K562 (cell line): ENCODE measurements at regions not wholly inside any gene's neighbourhood (a gene's known extent, or its start where the extent isn't known, plus 50 kb on each side); places are given as distances from the start of the nearest gene placed in this dataset.

ENCODE experiments used
- ATAC-seq: fragments of 200-7000 bp; cut with Tn5 transposase; 3 replicates; pipeline ENCODE4 v1.9.1; 2020; ENCODE audit warnings: moderate library complexity
- BruUV-seq: library from RNA; stranded (reverse); fragments of 400-500 nt; replicated peaks from 2 replicates; lab custom pipeline; 2021; lab: Mats Ljungman, UMichigan
- CTCF ChIA-PET: fragments of 300-600 bp; formaldehyde crosslinking; extraction: SDS; loops from one replicate; lab custom pipeline; 2021; ENCODE audit warnings: low intra/inter-chr PET ratio; lab: Yijun Ruan, JAX
- POLR2A ChIA-PET: fragments of 300-600, 350-650 bp; sonication (Branson Sonifier 250); formaldehyde crosslinking; extraction: SDS; loops from one replicate; lab custom pipeline; 2021; ENCODE audit warnings: antibody characterized with exemption, inconsistent platforms; lab: Yijun Ruan, JAX
- DNase-seq, 4 experiments: peaks; one replicate each; pipeline versions ENCODE4 v3.0.0 to v3.0.0-alpha.2; 2011 to 2018; ENCODE audit warnings: low spot score in 3 of 4, mixed read lengths in 3 of 4; ENCODE audit errors: extremely low read depth in 1 of 4
- FAIRE-seq: peaks from 2 replicates; lab custom pipeline; 2011; peaks lifted over from hg19 to GRCh38; lab: Jason Lieb, UNC
- H2AFZ ChIP-seq: 2 replicates; pipeline ENCODE4 v1.6.0; 2011; ENCODE audit warnings: low read depth, low read length, control low read depth, inconsistent platforms
- H3K27ac ChIP-seq: fragments of 200-600 bp; 3 replicates; pipeline ENCODE4 v1.8.0; 2011; ENCODE audit warnings: low read depth, mild to moderate bottlenecking, control low read depth, inconsistent platforms, low read length, moderate library complexity, mixed read lengths; ENCODE audit errors: extremely low read depth
- H3K27me3 ChIP-seq, 2 experiments: fragments of 300-600 bp in 1 of 2; 2 replicates in 1 of 2; 3 replicates in 1 of 2; pipeline versions ENCODE4 v1.6.0 to v1.8.0; 2011; ENCODE audit warnings: inconsistent platforms in 2 of 2, low read length in 2 of 2, mild to moderate bottlenecking in 1 of 2, mixed read lengths in 1 of 2, moderate library complexity in 1 of 2; ENCODE audit not compliant: control insufficient read depth in 2 of 2, insufficient read depth in 2 of 2
- H3K36me3 ChIP-seq: fragments of 300-600 bp; 3 replicates; pipeline ENCODE4 v1.8.0; 2011; ENCODE audit warnings: mild to moderate bottlenecking, low read length, inconsistent platforms; ENCODE audit not compliant: control insufficient read depth, insufficient read depth
- H3K4me1 ChIP-seq, 2 experiments: fragments of 200-600 bp in 1 of 2; replicated peaks in 1 of 2; 2 replicates in 1 of 2; 3 replicates in 1 of 2; pipeline versions ENCODE4 v1.5.1 to v1.8.0; 2011; ENCODE audit warnings: inconsistent platforms in 2 of 2, low read length in 2 of 2, mild to moderate bottlenecking in 1 of 2, mixed read lengths in 1 of 2, moderate library complexity in 1 of 2; ENCODE audit not compliant: control insufficient read depth in 2 of 2, insufficient read depth in 2 of 2
- H3K4me2 ChIP-seq: 2 replicates; pipeline ENCODE4 v1.6.1; 2011; ENCODE audit warnings: low read length, control low read depth, inconsistent platforms, mixed read lengths; ENCODE audit not compliant: insufficient read depth
- H3K4me3 ChIP-seq: fragments of 200-600 bp; sonication (generic), shearing (Covaris generic); 2 replicates; pipeline ENCODE4 v1.5.1; 2016; ENCODE audit warnings: control low read depth, inconsistent platforms
- H3K79me2 ChIP-seq: fragments of 200-600 bp; 3 replicates; pipeline ENCODE4 v1.8.0; 2011; ENCODE audit warnings: low read length, inconsistent platforms; ENCODE audit not compliant: control insufficient read depth, insufficient read depth
- H3K9ac ChIP-seq, 2 experiments: 2 replicates each; pipeline versions ENCODE4 v1.6.0 to v1.6.1; 2011; ENCODE audit warnings: low read depth in 2 of 2, low read length in 2 of 2, control low read depth in 1 of 2, inconsistent platforms in 1 of 2, mild to moderate bottlenecking in 1 of 2, mixed read lengths in 1 of 2; ENCODE audit not compliant: insufficient read depth in 1 of 2
- H3K9me1 ChIP-seq: one replicate; pipeline ENCODE4 v1.6.0; 2011; ENCODE audit warnings: inconsistent platforms, mild to moderate bottlenecking, low read length, moderate library complexity; ENCODE audit not compliant: control insufficient read depth, insufficient read depth
- H3K9me3 ChIP-seq: replicated peaks from 2 replicates; pipeline ENCODE4 v1.5.1; 2011; ENCODE audit warnings: low read depth, low read length, inconsistent platforms; ENCODE audit not compliant: control insufficient read depth, insufficient read depth
- H4K20me1 ChIP-seq: replicated peaks from 2 replicates; pipeline ENCODE4 v1.6.1; 2011; ENCODE audit warnings: low read length, inconsistent platforms, mixed read lengths; ENCODE audit not compliant: control insufficient read depth, insufficient read depth
- BCLAF1 ChIP-seq, 2 experiments: fragments of 450-650 bp in 1 of 2; IDR thresholded peaks; 2 replicates each; pipeline ENCODE4 v1.6.1; 2011 to 2017; ENCODE audit warnings: low read depth in 2 of 2, antibody characterized with exemption in 1 of 2, borderline replicate concordance in 1 of 2, low read length in 1 of 2, mild to moderate bottlenecking in 1 of 2, mixed read lengths in 1 of 2; ENCODE audit not compliant: control insufficient read depth in 1 of 2
- CCNT2 ChIP-seq: IDR thresholded peaks from 2 replicates; pipeline ENCODE4 v1.6.1; 2011; ENCODE audit warnings: borderline replicate concordance, low read depth, mild to moderate bottlenecking, moderate library complexity, mixed read lengths, low read length; ENCODE audit not compliant: insufficient read length; ENCODE audit errors: extremely low read depth
- CHCHD3 ChIP-seq: fragments of 250-450 bp; sonication (Bioruptor Pico); IDR thresholded peaks from 2 replicates; pipeline ENCODE4 v2.1.2; 2022; ENCODE audit warnings: mild to moderate bottlenecking
- FOXK1 ChIP-seq: sonication (generic); formaldehyde crosslinking; IDR thresholded peaks from 2 replicates; pipeline ENCODE4 v1.8.0; 2022; ENCODE audit warnings: missing genetic modification reagents, mild to moderate bottlenecking, borderline replicate concordance
- GMEB1 ChIP-seq: fragments of 250-450 bp; sonication (Bioruptor Pico); IDR thresholded peaks from 2 replicates; pipeline ENCODE4 v1.4.0; 2020; ENCODE audit warnings: mild to moderate bottlenecking
- LEF1 ChIP-seq: fragments of 450-650 bp; IDR thresholded peaks from 2 replicates; pipeline ENCODE4 v1.6.1; 2016; ENCODE audit warnings: mild to moderate bottlenecking
- RFX5 ChIP-seq: IDR thresholded peaks from 2 replicates; pipeline ENCODE4 v1.6.1; 2011; ENCODE audit warnings: low read depth, mild to moderate bottlenecking, improper control_type of control experiment, low read length
- TARDBP ChIP-seq: fragments of 450-650 bp; IDR thresholded peaks from 2 replicates; pipeline ENCODE4 v1.6.1; 2016
- TGIF2 ChIP-seq: sonication (generic); formaldehyde crosslinking; IDR thresholded peaks from 2 replicates; pipeline ENCODE4 v1.8.1; 2022; ENCODE audit warnings: mild to moderate bottlenecking, missing genetic modification reagents, moderate library complexity
- WGBS: fragments of 100-300 bp; shearing (Covaris generic); methylation state at CpG from one replicate; pipeline ENCODE4 v1.1.6; 2016; ENCODE audit warnings: low coverage, mixed read lengths; ENCODE audit not compliant: insufficient coverage; ENCODE audit errors: missing lambda C conversion rate; 5-methylcytosine and 5-hydroxymethylcytosine counted together
- in situ Hi-C: fragments of 300-500 bp; cut with MboI; formaldehyde crosslinking; loops from 4 replicates; pipeline ENCODE4 v1.15.0; 2018; ENCODE audit warnings: inconsistent platforms, mixed read lengths
- intact Hi-C: fragments of 100-400 bp; cut with micrococcal nuclease; formaldehyde crosslinking; loops from 2 replicates; pipeline ENCODE4 v1.14.2; 2022

GRCh38 chr5:1744393-1745122, 55.1 kb downstream of the MRPL36 start:
- no TSS peak for BruUV-seq
- TF ChIP-seq CCNT2 (no peak), CHCHD3 (CRISPR knock-in tag) (no peak), TGIF2 (no peak), RFX5 (no peak), LEF1 (no peak), BCLAF1 (IDR thresholded peaks at IDR 0.05; ENCODE audit: borderline replicate concordance in 1 of 2, control insufficient read depth in 1 of 2, low read depth in 2 of 2, low read length in 1 of 2) (no peak), TARDBP (no peak), GMEB1 (CRISPR knock-in tag) (no peak), FOXK1 (no peak)
- no peak overlapping the region for H3K27ac ChIP-seq
- no peak for FAIRE-seq
- intact Hi-C loops = no loop called here
- H3K4me3 ChIP-seq = no peak overlapping the region
- CTCF ChIA-PET = no interaction called here
- in situ Hi-C loops = loop anchor here (10.0 kb wide), 1 partner anchor 290 kb away; no protein-coding TSS in a partner anchor
- no peaks in the 10 kb centered on the region for H3K9me3 ChIP-seq
- no peak overlapping the region for H2AFZ ChIP-seq
- no peak overlapping the region for H3K9ac ChIP-seq
- no peak for ATAC-seq
- H3K27me3 ChIP-seq = peaks cover 48 to 62% of the 10 kb centered on the region in 2 experiments; a peak in 4 of 5 replicates
- WGBS = 2% methylated on average over 21 of the region's 21 CpGs
- H3K79me2 ChIP-seq = no peaks in the 10 kb centered on the region
- H3K4me1 ChIP-seq = peaks cover 0 to 15% of the 10 kb centered on the region in 2 experiments; a peak in 2 of 5 replicates
- POLR2A ChIA-PET = no interaction called here
- no peak for DNase-seq
- no peaks in the 10 kb centered on the region for H3K36me3 ChIP-seq
- no peak overlapping the region for H3K4me2 ChIP-seq
- H3K9me1 ChIP-seq = no peaks in the 10 kb centered on the region
- 0 out of 2 replicates have a peak, but pooled peaks cover 2% of the 10 kb centered on the region for H4K20me1 ChIP-seq
